HG03025 (cell line): ENCODE measurements at regions not wholly inside any gene's neighbourhood (a gene's known extent, or its start where the extent isn't known, plus 50 kb on each side); places are given as distances from the start of the nearest gene placed in this dataset.
A peak's percentile ranks its signal among the peaks of the same experiment; 100 is the strongest.
"Not testable (repeated sequence)": the region's sequence is repeated elsewhere in the genome, so short reads cannot be mapped to it uniquely, and the experiment has no call there.

Experiments
- ATAC-seq: cut with Tn5 transposase; IDR thresholded peaks from one replicate; pipeline ENCODE4 v1.9.1; 2021; ENCODE audit warnings: mild to moderate bottlenecking, moderate library complexity; ENCODE audit not compliant: unreplicated experiment, low FRiP score

GRCh38 chr4:53959343-53960120 is 104.9 kb downstream of the CHIC2 start:
- ATAC-seq, result no peak

GRCh38 chr4:53956454-53956853 is 108.0 kb downstream of the CHIC2 start:
- no peak for ATAC-seq

DNA sequence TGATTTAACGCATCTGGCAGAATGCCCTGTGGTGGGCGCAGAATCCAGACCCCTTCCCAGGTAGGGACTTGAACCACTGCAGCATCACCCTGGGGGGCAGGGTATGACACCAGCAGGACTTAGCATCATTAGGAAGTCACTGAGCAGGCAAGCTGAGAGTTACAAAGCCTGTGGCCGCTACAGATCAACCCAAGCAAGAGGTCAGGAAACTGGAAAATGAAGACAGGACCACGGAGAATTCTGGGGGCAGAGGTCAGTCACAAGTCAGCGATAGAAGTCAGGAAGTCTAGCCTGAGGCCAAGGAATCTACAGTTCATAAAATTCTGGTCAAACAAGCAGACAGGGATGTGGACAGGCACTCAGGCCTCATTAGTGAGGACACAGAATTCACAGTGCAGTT is 108.4 kb downstream of the CHIC2 start:
- ATAC-seq, result no peak

DNA sequence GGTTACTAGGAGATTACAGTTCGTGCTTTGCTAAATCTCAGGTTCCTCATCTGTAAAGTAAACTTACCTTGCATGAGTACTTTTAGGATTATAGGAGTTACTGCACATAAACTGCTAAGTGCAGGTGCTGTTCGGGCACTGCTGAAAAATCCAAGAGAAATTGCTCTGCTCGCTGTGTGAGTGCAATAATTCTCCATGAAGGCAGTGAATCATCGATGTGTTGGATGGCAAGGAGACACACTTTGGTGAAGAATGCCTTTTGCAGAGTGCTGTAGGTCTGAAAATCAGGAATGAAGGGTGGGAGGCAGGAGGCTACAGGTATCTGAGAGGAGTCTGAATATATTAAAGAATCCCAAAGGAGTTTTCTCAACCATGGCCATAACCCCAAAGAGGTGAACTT is 113.0 kb downstream of the CHIC2 start:
- no peak for ATAC-seq

- no peak for ATAC-seq
Observed at GRCh38 chr4:53943345-53944085, 120.9 kb downstream of the CHIC2 start.

- no peak for ATAC-seq
Observed at GRCh38 chr4:53942712-53943111, 121.7 kb downstream of the CHIC2 start.

DNA sequence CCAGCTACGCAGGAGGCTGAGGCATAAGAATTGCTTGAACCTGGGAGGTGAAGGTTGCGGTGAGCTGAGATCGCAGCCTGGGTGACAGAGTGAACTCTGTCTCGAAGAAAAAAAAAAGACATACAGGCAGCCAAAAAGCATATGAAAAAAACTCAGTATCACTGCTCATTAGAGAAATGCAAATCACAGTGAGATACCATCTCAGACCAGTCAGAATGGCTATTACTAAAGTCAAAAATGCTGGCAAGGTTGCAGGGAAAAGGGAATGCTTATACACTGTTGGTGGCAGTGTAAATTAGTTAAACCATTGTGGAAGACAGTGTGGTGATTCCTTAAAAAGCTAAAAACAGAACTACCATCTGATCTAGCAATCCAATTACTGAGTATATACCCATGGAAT is 123.1 kb downstream of the CHIC2 start:
- no peak for ATAC-seq

GRCh38 chr4:53939892-53940291 is 124.5 kb downstream of the CHIC2 start:
- not testable (repeated sequence) for ATAC-seq

DNA sequence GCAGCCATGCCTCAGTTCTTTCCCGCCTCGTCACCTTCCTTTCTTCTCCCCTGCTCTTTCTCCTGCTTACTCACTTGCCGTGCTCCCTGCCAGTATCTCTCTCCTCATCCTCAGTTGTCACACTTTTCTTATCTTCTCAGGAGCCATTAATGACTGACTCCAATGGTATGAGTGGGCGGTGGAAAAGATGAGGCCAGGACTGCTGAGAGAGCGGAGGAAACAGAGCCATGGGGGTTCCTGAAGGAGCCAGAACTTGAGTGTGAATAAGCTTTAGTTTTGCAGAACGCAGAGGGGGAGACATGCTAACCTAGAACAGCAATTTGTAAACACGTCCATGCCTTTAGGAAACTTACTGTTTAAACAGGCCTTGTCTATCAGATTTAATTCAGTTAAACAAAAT is 126.5 kb downstream of the CHIC2 start:
- ATAC-seq, result no peak

- ATAC-seq, result no peak
Observed at GRCh38 chr4:53937327-53937726, 127.1 kb downstream of the CHIC2 start.

DNA sequence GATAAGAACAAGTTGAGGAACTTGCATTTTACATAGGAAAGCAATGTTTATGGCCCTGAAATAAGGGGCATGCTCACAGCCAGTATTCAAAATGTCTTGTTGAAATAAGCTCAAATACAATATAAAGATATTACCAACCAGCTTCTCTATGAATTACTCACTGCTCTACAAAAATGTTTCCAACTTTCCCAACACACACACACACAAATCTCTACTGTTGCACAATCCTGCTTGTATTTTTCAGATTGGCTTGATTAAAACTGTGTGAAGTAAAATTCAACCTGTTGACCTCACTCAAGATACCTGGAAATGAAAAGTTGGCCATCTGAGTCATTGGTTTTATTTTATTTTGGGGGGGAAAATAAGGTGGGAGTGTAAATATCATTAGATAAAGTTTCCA is 128.6 kb downstream of the CHIC2 start:
- no peak for ATAC-seq

DNA sequence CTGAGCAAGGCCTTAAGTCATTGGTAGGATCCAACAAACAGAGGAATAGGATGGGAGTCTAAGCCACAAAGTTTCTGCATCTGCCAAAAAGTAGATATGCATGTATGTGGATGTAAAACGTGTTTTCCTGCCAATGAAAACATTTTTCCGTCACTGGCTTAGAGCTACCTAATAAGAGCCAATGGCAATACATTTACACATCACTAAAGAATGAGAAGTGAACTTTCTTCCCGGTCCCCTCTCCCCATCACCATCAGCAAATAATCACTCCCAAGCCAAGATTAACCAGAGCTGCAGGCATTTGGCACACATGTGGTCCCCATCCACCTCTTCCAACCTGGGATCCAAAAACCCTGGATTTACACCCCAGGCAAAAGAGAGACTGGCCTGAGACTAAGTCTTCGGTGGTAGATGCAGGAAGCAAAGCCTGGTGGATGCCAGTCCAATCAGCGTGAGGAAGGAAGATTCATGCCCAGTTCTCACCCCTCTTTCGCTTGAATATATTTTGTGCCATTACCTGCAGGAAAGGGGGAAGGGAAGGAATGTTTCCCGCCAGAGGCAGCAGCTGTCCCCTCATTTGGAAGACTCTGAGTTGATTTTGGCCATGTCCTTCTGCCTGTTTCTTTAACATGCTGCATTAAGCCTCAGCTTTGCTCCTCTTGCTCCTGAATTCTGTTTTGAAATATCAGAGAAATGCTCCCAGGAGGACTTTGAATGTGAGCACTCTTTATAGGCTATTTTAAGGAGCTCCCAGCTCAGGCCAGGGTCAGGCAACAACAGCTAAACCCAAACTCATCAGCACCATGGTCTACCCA is 131.4 kb downstream of the CHIC2 start:
- ATAC-seq, result no peak

DNA sequence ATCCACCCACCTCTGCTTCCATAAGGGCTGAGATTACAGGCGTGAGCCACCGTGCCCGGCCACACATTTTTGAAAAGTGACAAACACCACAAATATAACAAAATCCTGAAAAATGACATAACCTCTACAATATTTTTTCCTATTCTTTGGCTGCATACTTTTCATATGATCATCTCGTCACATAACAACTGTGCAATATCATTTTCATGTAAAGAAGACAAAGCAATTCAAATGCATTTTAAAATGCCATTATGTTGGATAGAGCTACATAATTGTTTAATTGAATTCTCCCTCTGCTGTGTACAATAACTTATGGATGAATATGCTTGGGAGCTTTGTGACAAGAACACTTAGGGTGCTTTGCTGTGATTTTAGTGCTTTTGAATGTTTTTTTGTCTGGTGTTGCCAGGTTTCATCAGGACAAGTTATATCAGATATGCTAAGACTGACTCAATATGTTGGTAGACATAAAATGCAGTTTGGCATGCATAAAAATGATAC is 132.9 kb downstream of the CHIC2 start:
- ATAC-seq, result no peak

GRCh38 chr4:53929955-53930798 is 134.2 kb downstream of the CHIC2 start:
- ATAC-seq, result peak; percentile 49

- no peak for ATAC-seq
Observed at GRCh38 chr4:53929311-53929710, 135.1 kb downstream of the CHIC2 start.

DNA sequence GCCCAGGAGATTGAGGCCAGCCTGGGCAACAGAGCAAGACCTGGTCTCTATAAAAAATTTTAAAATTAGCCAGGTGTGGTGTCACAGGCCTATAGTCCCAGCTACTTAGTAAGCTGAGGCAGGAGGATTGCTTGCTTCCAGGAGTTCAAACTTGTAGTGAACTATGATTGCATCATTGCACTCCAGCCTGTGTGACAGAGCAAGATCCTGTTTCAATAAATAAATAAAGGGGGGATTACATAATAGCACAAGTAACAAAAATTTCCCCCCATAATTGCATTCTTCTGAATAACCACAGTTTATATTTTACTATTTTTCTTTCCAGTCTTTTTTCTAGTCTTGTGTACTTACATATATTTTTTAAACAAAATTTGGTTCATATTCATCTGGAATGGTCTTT is 135.6 kb downstream of the CHIC2 start:
- ATAC-seq, result no peak

- ATAC-seq, result no peak
Observed at GRCh38 chr4:53925050-53925605, 139.3 kb downstream of the CHIC2 start.

GRCh38 chr4:53924333-53925049 is 139.9 kb downstream of the CHIC2 start:
- no peak for ATAC-seq

- no peak for ATAC-seq
Observed at GRCh38 chr4:53923921-53924320, 140.5 kb downstream of the CHIC2 start.
